NCI-H187 (cell line): ENCODE measurements at regions not wholly inside any gene's neighbourhood (a gene's known extent, or its start where the extent isn't known, plus 50 kb on each side); places are given as distances from the start of the nearest gene placed in this dataset.
"Not testable (repeated sequence)": the region's sequence is repeated elsewhere in the genome, so short reads cannot be mapped to it uniquely, and the experiment has no call there.

Source experiments
- DNase-seq, 2 experiments: peaks; one replicate each; lab custom pipeline; 2025; lab: John Stamatoyannopoulos, UW

DNA sequence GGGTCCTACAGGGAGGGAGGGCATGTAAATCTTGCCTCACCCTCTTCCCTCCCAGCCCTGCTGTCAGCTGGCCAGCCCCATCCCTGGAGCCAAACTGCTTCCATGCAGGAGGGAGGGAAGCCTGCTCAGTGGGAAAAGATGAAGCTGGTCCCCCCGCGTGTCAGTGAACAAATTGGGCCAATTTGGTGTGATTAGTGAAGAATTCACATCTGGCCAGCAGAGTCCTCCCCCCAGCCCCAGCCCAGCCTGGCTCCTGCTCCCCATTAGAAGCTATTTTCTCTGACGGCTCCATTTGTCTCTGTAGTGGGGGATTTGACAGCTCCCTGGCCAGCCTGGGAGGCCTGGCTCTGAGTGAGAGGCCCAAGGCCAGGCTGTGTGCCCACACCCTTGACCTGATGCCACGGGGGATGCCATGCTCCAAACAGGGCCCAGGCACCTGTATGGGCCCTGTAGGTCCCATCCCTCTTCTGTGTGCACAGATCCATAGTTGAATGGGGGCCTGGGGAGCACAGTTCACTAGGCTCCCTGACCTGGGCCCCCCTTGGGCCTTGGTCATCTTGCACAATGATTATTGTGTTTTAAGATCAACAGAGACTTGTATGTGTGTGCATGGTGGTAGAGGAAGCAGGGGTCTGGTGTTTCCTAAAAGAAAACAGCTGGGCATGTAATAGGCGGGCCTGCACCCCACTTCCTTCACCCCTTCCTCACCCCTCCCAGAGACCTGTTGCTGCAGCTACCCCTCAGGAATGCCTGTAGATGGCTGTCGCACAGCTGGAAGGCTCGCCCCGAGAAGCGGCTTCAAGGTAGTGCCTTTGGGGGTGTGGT, 50.7 kb upstream of the TAC4 start:
- no peak for DNase-seq

DNA sequence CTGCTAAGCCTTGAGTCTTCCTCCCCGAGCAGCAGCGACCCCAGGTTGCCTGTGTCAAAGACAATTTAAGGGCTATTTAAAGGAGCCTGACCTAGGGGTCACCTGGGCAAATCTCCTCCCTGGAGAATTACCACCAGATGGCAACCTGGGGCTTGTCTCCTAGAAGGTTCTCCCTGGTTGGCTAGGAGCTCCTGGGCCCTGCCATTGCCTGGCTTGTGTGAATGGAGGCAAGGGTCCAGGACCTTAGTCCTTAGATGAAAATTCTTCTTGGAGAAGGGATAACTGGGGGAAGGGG, 51.3 kb upstream of the TAC4 start:
- no peak for DNase-seq

DNA sequence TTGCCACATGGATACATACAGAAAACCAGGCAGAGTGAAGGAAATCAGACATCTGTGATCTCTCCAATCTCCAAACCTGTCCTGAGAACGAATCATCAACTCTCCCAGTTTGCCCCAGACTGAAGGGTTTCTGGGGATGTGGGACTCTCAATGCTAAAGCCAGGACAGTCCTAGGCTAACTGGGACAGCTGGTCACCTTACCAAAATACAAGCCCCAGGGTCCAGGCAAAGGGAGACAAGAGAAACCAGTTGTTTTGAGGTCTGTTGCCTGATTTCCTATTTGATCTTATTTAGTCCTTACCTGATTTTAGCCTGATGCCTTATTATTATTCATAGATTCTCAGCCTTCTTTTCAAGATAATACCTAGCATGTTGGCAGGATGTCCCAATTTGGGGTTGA, 51.7 kb upstream of the TAC4 start:
- DNase-seq: no peak

DNA sequence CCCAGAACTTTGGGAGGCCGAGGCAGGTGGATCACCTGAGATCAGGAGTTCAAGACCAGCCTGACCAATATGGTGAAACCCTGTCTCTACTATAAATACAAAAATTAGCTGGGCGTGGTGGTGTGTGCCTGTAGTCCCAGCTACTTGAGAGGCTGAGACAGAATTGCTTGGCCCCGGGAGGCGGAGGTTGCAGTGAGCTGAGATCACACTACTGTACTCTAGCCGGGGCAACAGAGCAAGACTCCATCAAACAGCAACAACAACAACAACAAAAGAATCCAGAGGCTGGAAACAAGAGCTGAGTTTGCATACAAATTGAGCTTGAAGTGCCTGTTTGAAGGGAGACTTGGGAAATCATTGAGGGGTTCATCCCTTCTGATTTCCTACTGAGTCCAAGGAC, 52.9 kb upstream of the TAC4 start:
- not testable (repeated sequence) for DNase-seq

DNA sequence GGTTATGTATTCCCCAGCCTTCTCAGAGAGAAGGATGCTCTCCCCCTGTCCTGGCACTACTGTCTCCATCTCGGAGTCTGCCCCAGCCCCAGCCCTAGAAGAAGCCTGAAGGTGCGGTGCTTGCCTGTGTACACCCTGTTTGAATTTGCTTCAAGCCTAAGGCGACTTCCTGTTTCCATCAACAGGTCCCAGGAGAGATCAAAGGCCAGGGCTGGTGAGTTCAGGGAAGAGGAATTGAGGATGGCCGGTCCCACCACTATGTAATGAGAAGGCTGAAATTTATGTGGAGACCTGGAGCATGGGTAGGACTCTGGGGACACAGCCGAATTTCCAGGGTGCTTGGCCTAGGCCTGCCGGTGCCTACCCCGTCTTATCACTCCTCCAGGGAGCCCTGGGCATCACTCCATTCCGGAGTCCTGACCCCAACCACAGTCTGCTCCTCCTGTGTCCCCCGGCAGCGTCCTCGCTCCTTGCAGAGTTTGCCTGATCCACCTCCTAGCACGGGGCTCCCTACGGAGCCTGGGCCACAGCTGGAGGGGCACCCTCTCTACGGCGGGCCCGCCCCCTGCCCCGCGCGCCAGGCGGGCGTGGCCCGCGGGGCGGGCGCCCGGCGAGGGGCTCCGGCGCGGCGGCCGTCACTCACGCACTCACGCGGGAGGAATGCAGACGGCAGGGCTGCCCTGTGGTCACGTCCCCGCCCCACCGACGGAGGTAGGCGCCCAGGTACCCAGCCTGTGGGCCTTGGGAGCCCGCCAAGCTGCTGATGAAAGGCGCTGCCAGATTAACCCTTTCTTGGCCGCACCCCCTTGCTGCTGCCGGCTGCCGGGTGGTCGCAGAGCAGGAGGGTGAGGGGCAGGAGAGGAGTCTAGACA, 53.8 kb upstream of the TAC4 start:
- no peak for DNase-seq

DNA sequence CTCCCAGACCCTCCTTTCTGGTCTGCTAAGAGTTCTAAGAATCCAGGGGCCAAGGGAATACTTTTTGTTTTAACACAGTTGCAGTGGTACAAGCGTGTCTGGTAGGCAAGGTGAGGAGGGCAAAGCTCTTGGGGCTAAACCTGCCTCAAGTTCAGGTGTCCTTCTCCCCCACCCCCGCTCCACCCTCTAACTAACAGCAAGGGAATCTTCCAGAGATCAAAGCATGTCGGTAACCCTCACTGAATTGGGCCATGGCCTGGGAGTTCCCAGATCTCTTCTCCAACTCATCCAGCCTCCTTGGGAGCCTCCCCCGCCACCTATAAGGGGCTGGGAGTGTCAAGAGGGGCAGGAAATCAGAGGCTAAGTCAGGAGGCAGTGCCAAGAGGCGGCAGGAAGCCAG, 55.7 kb upstream of the TAC4 start:
- DNase-seq: no peak

DNA sequence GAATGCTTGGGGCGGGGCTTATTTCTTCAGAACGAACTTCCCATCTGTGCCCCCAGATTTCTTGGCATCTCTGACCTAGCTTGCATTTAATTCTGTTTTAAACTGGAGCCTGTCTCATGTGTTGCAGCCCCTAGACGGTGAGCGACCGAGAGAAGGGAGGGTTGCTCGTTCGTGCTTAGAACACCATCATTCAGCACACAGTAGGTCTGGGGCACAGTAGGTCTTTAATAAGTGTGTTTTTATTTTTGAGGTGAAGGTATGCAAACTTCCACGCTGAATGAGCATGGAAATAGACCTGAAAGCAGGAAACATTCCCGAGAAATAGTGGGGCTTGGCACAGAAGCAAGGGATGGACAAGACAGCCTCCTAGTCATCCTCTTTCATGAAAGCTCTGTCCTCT, 57.0 kb upstream of the TAC4 start:
- no peak for DNase-seq

DNA sequence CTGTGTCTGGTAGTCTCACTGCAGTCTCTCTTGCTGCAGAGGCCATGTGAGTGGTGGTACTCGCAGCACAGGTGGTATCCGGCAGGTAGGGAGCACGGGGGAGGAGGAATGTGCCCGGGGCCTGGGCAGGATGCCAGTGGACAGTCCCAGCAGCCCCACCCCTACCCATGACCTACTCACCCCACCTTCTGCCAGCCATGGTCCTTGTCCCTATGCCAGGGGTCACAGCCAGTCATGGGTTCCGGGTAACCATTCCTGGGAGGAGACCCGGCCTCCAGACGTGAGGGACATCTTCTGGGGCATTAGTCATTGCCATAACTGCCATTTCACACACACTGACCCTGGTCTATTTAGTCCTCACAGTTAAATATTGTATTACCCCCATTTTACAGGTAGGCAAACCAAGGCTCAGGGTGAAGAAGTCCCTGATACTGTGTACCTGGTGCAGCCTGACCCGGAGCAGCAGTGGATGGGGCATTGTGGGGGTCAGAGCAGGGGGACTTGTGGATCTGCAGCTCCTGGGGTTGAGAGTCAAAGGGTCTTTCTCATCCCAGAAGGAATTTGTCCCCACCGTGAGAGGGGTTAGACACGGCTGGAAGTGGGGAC, 58.8 kb upstream of the TAC4 start:
- DNase-seq: no peak

DNA sequence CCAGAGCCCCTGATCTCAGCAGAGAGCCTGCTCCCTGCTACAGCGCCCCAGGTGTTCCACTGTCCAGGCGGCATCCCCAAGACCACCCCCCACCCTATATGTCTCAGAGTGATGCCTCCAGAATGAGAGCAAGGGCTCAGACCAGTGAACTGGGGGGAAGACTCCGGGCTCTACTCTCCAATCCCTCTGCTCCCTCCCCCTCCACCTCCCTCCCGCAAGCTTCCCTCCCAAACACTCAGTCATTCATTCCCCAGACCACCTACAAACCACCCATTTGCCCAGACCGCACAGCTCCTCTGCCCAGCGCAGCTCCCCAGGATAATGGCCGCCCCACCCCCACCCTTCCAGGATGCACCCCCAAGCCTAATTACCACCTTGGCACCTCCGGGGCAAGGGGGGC, 59.4 kb upstream of the TAC4 start:
- DNase-seq: no peak

DNA sequence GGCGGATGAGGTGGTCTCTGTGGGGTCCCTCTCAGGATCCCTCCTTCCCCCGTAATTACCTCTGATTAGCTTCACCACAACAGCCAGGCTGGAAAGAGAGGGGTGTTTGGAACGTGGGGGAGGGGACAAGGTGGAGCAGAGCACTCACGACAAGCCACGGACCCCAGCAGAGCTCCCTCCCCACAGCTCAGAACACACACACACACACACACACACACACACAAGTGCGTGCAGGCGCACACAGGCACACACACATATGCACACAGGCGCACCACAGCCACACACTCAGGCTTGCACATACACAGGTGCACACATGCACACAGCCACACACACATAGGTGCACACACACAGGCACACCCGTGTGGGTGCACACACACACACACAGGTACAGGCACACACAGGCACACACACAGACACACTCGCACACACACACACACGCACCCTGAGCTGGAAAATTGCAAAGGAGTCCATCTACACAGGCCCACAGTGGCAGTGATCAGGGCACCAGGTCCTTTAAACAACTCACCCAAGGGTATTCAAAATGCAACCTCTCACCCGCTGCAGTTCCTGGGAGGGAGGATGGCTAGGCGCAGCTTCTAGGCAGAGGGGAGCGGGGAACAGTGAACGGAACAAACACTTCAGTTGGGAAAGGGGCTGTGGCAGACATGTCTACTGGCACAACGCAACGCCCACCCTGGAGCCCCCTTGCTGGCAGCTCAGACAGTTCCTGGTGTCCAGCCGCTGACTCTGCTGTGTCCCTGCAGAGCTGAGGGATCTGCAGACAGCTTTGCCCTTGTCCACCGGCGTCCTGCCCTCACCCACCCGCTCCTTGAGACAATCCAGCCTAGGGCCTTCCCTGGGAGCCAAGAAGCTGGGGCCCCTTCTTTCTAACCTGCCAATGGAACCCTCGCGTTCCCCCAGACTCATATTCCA, 59.9 kb upstream of the DLX4 start:
- no peak for DNase-seq

DNA sequence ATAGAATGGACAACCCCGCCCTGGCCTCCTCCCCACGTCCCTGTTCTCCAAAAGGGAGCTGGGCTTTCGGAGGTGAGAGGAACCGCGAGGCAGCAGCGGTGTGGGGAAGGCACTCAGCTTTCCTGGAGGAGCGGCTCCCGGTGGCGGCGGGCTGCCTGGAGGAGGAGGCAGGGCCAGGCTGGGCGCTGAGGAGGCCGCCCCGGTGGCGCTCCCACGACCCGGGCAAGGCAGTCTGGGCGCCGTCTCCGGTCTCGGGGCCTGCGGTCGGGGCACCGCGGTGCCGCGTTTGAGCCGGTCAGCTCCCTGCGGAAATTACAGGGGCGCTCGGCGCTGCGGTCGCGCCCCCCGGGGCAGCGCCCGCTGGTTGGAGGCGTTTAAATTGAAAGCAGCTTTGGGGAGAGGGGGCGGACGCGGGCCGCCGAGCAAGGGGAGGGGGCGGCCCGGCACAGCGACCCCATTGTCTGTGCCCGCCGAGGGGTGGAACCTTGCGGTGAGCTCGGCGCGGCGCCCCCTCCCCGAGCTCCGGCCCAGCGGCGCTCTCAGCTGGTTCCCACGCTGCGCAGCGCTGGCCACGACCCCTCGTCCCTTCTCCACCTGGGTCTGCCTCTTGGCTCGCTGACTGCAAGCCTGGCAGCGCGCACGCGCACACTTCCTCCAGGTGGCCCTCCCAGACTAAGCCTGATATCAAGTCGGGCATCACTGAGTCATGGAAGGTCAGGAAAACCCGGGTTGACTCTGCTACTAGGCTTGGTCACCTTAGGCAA, 58.7 kb upstream of the DLX4 start:
- no peak for DNase-seq

DNA sequence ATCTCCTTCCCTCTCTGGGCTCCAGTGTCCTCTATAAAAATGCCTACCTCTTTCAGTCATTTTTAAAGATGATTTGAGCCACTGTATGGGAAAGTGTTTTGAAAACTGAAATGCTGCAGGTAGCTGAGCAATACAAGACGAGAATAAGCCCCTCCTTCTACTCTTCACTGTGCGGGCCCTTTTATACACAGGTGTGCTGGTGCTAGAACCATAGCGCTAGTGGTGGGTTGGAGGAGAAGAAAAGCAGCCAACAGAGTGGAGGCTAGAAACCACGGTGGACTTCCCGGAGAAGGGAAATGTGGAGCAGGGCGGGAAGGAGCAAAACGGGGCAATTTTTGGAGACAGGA, 58.2 kb upstream of the DLX4 start:
- DNase-seq: no peak

DNA sequence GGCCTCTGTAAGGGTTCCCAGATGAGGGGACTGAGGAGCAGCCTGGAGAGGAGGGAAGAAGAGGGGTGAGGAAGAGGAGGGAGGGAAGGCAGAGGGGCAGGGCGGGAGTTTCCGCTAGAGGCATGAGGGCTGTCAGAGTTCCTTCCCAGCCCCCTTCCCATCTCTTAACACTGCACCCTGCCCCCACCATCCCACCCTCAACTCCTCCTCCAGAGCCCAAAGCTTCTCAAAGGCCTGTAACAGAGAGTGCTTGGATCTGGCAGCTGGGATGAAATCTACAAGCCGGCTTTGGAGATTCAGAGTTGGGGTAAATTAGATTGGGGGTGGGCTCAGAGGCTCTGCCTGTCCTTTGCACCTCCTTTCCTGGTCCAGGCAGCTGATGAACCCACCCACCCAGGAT, 57.3 kb upstream of the DLX4 start:
- DNase-seq: no peak

DNA sequence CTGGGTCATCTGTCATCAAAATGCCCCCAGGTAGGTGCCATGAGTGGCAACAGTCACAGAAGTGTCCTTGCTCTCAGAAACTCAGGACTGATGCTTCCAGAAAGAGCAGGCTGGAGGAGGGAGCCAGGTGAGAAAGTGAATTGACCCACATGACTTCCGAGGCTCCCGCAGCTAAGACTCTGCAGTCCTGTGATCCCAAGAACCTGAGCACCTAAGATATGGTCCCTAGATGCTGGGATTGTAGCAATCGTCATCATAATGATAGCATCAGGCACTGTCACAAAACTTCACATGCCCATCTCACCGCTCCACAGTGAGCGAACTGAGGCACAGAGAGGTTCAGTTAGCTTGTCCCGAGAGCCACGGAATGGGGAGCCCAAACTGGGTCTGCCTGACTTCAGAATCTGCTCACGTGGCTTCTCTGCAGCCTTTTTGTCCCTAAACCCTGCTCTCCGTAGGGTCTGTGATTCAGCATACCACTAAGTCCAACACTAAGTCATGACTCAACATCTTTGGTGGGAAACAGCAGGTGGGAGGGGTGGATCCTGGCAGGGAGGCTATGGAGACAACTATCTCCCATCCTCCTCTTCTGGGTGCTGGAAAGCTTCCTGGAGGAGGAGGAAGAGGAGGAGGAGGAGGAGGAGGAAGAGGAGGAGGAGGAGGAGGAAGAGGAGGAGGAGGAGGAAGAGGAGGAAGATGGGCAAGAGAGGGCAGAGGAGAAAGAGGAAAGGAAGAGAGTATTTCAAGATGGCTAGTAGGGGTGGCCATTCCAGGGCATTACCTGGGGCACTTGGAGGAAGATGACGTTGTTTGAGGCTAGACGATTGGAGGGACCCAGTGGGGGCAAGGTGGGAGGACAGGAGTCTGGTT, 55.5 kb upstream of the DLX4 start:
- peak in 1 of 2 experiments; percentile 42 for DNase-seq

DNA sequence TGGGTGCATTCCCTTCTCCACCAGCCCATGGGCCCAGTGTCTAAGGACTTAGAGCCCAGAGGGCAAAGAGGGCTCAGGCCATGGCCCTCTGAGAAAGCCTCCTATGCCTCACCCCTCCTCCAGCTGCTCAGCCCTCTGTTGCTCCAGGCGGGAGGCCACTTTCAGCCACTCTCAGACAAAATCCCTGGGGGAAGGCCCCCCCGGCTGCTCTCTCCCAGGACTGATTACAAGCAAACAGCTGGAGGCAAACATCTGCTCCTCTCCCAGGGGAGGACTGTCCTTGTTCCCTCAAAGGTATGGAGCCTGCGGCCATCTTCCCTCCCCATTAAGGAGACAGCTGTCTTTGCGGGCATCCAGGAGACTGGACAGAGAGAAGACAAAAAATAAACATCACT, 54.9 kb upstream of the DLX4 start:
- peak; percentile 42 for DNase-seq

DNA sequence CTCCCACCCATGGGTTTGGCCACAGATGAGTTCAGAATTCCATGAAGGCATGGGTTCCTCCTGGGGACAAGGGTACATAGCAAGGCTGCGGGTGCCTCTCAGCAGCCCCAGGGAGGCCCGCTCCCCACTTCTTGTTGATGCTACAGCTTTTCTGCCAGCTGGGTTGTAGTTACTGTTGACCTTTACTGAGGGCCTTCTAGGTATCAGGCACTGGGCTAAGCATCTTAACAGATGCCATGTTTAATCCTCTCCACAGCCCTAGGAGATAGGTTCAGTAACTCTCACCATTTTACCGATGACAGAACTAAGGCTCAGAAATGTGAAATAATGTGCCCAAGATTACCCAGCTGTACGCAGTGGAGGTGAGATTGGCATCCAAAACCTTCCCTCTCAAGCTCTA, 54.3 kb upstream of the DLX4 start:
- DNase-seq: no peak

DNA sequence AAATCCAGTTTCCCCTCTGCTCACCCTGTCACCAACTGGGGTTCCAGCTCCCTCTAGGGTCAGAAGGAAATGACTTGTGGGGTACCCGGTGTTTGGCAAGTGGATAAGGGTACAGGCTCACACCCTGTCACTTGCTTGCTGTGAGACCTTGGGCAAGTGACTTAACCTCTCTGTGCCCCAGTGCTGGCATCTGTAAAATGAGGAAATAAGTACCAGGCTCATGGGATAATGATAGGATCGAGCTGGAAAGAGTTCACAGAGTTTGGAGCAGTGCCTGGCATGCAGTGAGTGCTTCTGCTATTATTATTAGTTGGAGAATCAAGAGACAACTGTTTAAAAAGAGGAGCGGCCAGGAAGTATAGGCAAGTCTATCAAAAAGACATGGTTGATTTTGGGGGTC, 53.7 kb upstream of the DLX4 start:
- no peak for DNase-seq

DNA sequence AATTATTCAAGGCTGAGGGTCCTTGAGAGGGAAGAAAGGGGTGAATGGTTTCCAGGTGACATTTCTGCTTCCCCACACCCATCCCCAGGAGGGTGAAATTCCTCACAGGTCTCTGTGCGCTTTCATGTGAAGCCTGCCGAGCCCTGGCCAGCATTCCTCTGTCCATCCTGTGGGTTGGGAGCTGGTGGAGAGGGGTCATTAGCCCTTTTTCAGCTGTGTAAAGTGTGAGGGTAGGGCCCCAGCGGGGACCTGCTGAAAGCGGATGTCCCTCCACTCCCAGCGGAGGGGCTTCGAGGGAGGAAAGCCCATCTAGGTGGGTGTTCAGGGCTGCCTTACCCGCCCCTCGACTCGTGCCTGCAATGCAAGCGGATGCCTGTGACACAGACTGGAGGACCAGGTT, 53.3 kb upstream of the DLX4 start:
- no peak for DNase-seq

DNA sequence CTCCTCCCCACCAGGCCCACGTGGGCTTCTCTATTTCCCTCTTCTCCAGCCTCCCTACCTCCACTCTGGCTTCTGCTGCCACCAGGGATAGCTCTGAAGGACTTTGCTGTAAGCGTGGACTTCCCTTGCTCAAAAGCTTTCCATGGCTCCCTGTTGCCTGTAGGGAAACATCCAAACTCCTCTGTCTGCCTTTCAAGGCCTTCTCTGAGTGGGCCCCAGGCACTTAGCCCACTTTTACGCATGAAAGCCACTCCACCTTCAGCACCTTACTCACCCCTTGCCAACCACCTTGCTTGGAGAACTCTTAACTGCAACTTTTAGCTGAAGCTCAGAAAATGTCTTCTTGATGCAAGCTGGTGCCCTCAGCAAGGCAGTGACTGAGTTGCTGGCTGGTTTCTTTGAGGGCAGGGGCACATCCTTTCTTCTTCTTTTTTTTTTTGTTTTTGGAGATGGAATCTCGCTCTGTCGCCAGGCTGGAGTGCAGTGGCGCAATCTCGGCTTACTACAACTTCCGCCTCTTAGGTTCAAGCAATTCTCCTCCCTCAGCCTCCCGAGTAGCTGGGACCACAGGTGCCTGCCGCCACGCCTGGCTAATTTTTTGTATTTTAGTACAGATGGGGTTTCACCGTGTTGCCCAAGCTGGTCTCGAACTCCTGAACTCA, 52.0 kb upstream of the DLX4 start:
- no peak for DNase-seq

DNA sequence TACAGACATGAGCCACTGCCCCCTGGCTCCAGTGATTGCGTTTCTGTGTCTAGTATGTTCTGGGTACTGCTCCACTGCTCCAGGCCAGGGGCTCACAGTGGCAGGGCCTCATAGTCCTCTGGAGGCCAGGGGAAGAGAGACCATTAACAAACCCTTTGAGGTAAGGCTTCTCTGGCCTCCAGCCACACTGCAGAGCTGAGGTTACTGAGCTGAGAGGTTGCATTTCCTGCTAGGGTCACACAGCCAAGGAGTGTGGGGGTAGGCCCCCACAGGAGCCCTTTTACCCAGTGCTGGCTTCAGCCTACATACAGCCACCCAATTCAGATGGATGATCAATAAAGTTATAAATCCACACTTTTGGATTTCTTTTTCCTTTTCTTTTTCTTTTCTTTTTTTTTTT, 50.4 kb upstream of the DLX4 start:
- DNase-seq: no peak
